ENCODE measurements at regions not wholly inside any gene's neighbourhood (a gene's known extent, or its start where the extent isn't known, plus 50 kb on each side); places are given as distances from the start of the nearest gene placed in this dataset.

GRCh38 chr12:28800129-28800528 lies 348.9 kb upstream of the FAR2 start:
- Histone ChIP-seq H3K27ac (ENCODE audit: control insufficient read depth, insufficient read depth, low read length) (no peak overlapping the region), H3K36me3 (ENCODE audit: control insufficient read depth in 2 of 2, extremely low read depth in 1 of 2, insufficient read depth in 2 of 2, low read length in 2 of 2) (no peaks in the 10 kb centered on the region), H3K4me3 (ENCODE audit: control insufficient read depth in 2 of 3, extremely low read depth in 1 of 3, insufficient read depth in 2 of 3, low read depth in 1 of 3, low read length in 3 of 3) (no peak overlapping the region), H3K9ac (ENCODE audit: control insufficient read depth, extremely low read depth, insufficient read depth, low read length) (no peak overlapping the region), H3K9me1 (ENCODE audit: control insufficient read depth, extremely low read depth, insufficient read depth, low read length) (no peaks in the 10 kb centered on the region), H3K4me2 (ENCODE audit: control insufficient read depth, extremely low read depth, insufficient read depth, low read depth, low read length) (no peak overlapping the region), H4K20me1 (ENCODE audit: control insufficient read depth, extremely low read depth, insufficient read depth, low read length) (no peaks in the 10 kb centered on the region), H3K4me1 (ENCODE audit: control insufficient read depth, extremely low read depth, insufficient read depth, low read length) (no peaks in the 10 kb centered on the region), H3K9me3 (ENCODE audit: control insufficient read depth, low read depth, low read length) (no peaks in the 10 kb centered on the region), H3K79me2 (ENCODE audit: control insufficient read depth, insufficient read depth, low read length) (no peaks in the 10 kb centered on the region), H3K27me3 (ENCODE audit: control insufficient read depth, extremely low read depth, insufficient read depth, low read length) (no peaks in the 10 kb centered on the region), H2AFZ (ENCODE audit: control insufficient read depth, low read length) (no peak overlapping the region)
- TF ChIP-seq CTCF (optimal IDR thresholded peaks at IDR 0.05 in 1 of 3, IDR thresholded peaks at IDR 0.05 in 1 of 3, conservative IDR thresholded peaks at IDR 0.05 in 1 of 3; ENCODE audit: extremely low read depth in 1 of 3, insufficient read depth in 2 of 3, low read length in 3 of 3) (no peak), EZH2 (IDR thresholded peaks at IDR 0.05; ENCODE audit: low read length) (no peak)
- no peak for DNase-seq (ENCODE audit: low read depth, low spot score)
- dilution Hi-C loops (cut with MboI; ENCODE audit: extremely low pct_ligation_motif_present, low sequenced_read_pairs): no loop called here
- FAIRE-seq: no peak

- Histone ChIP-seq H3K4me3 (ENCODE audit: control insufficient read depth in 2 of 3, extremely low read depth in 1 of 3, insufficient read depth in 2 of 3, low read depth in 1 of 3, low read length in 3 of 3) (no peak overlapping the region), H3K36me3 (ENCODE audit: control insufficient read depth in 2 of 2, extremely low read depth in 1 of 2, insufficient read depth in 2 of 2, low read length in 2 of 2) (no peaks in the 10 kb centered on the region), H3K4me2 (ENCODE audit: control insufficient read depth, extremely low read depth, insufficient read depth, low read depth, low read length) (no peak overlapping the region), H4K20me1 (ENCODE audit: control insufficient read depth, extremely low read depth, insufficient read depth, low read length) (no peaks in the 10 kb centered on the region), H3K27ac (ENCODE audit: control insufficient read depth, insufficient read depth, low read length) (no peak overlapping the region), H3K9ac (ENCODE audit: control insufficient read depth, extremely low read depth, insufficient read depth, low read length) (no peak overlapping the region), H2AFZ (ENCODE audit: control insufficient read depth, low read length) (no peak overlapping the region), H3K79me2 (ENCODE audit: control insufficient read depth, insufficient read depth, low read length) (no peaks in the 10 kb centered on the region), H3K9me3 (ENCODE audit: control insufficient read depth, low read depth, low read length) (no peaks in the 10 kb centered on the region), H3K4me1 (ENCODE audit: control insufficient read depth, extremely low read depth, insufficient read depth, low read length) (no peaks in the 10 kb centered on the region), H3K9me1 (ENCODE audit: control insufficient read depth, extremely low read depth, insufficient read depth, low read length) (no peaks in the 10 kb centered on the region), H3K27me3 (ENCODE audit: control insufficient read depth, extremely low read depth, insufficient read depth, low read length) (no peaks in the 10 kb centered on the region)
- no peak for DNase-seq (ENCODE audit: low read depth, low spot score)
- dilution Hi-C loops (cut with MboI; ENCODE audit: extremely low pct_ligation_motif_present, low sequenced_read_pairs): no loop called here
- peak; percentile 5 for FAIRE-seq
- TF ChIP-seq CTCF (optimal IDR thresholded peaks at IDR 0.05 in 1 of 3, IDR thresholded peaks at IDR 0.05 in 1 of 3, conservative IDR thresholded peaks at IDR 0.05 in 1 of 3; ENCODE audit: extremely low read depth in 1 of 3, insufficient read depth in 2 of 3, low read length in 3 of 3) (no peak), EZH2 (IDR thresholded peaks at IDR 0.05; ENCODE audit: low read length) (no peak)
These were observed 346.2 kb upstream of the FAR2 start for GRCh38 chr12:28802706-28803438.

Measured in keratinocyte (primary cell).